Activated CD8-positive, alpha-beta memory T cell treated with anti-CD3 and anti-CD28 coated beads for 36 hours (primary cell): ENCODE measurements at regions not wholly inside any gene's neighbourhood (a gene's known extent, or its start where the extent isn't known, plus 50 kb on each side); places are given as distances from the start of the nearest gene placed in this dataset.

Experiments used
- CTCF ChIA-PET: fragments of 350-600 bp; sonication (Branson Sonifier 250); formaldehyde crosslinking; loops from one replicate; lab custom pipeline; 2021; ENCODE audit warnings: antibody characterized with exemption; lab: Charles Lee
- POLR2A ChIA-PET: fragments of 350-600 bp; sonication (Branson Sonifier 250); formaldehyde crosslinking; loops from one replicate; lab custom pipeline; 2021; ENCODE audit warnings: antibody characterized with exemption; lab: Charles Lee

DNA sequence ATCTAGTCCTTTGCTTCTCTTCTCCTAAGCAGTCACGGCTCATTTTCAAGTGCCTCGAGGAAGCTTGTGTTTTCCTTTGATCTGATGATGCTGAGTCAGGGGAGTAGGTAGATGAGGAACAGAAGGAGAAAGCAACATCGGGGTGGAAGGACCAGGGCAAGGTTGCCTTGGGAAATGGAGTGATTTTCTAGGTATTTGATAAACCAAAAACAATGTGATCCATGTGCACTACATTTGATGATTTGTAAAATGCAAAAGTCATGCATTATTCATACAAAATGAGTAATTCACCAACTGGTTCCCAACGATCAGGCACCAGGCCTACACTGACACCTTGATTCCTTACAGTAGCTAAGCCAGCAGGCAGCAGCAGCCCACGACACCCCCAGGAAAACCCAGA lies 205.3 kb downstream of the ANAPC1 start:
- ChIA-PET POLR2A (interaction anchor here (0.6 kb wide), 1 partner anchor 903 kb away, joined by 3 read pairs; no protein-coding TSS in a partner anchor), CTCF (no interaction called here)

DNA sequence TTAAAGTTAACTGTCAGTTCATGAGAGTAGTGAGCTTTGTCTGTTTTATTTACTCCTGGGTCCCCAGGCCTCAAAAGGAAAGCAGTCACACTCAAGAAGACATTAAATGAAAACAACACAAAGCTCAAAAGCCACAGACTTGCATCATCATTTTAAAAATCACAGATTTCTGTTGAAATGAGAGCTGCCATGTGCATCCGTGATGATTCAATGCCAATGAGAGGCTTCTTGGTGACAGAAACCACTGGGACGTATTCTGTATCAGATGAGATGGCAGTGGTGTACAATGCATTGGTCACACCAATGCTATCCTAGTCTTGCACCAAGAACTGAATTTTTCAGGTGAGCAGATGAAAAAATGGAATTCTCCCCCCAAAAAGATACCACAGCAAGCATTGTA lies 204.8 kb downstream of the ANAPC1 start:
- CTCF ChIA-PET: interaction anchor here (0.9 kb wide), 1 partner anchor 16 kb away, joined by 3 read pairs; no protein-coding TSS in a partner anchor
- POLR2A ChIA-PET: interaction anchor here (0.6 kb wide), 1 partner anchor 904 kb away, joined by 3 read pairs; no protein-coding TSS in a partner anchor

DNA sequence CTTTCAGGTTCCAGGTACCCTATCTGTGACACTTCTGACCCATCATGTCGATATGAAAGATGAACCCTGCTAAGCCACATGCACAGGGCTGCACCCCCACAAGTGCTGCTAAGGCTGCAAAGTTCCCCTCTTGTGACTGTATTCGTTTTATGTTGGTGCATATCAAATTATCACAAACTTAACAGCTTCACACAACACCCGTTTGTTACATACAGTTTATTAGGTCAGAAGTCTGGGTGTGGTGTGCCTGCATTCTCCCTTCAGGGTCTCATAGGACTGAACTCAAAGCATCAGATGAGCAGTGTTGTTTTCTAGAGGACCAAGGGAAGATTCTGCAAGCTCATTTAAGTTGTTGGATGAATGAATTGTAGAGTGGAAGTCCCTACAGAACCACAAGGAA lies 199.4 kb downstream of the ANAPC1 start:
- ChIA-PET CTCF (interaction anchor here (0.6 kb wide), 1 partner anchor 14 kb away, joined by 3 read pairs; no protein-coding TSS in a partner anchor), POLR2A (no interaction called here)

DNA sequence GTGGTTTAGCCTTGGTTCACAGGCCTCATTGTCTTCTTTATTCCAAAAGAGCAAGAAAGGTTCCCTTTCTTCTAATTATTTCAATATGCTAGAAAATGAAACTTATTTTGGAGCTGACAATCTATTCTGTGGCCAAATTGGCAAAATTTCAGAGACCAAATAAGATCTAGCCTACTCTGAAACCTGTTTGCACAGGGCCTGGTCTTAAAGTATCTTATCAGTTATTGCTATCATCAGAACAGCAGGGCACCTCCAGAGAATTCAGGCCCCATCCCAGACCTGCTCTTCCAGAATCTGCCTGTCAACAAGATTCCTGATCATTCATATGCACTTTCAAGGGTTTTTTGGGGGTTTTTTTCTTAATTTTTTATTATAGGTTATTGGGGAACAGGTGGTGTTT lies 198.7 kb downstream of the ANAPC1 start:
- ChIA-PET POLR2A (no interaction called here), CTCF (no interaction called here)

DNA sequence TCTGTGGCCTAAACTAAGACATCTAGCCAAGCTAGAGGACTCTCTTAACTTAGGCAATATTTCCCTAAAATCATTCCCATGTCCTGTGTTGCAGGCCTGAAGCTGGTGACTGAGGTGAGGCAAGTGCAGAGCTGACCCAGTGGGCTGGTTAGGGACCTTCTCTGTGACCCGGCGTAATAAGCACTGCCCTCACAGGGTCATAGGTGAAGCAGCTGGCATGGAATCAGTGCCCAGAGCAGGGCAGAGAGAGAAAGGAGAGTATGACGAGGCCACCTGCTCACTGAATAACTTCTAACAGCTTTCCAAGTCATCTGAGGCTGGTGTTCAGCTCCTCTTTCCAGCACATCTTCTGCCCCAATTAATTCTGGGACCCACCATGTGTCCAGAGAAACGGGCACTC lies 197.0 kb downstream of the ANAPC1 start:
- ChIA-PET CTCF (interaction anchor here (1.3 kb wide), 1 partner anchor 12 kb away, joined by 4 read pairs; no protein-coding TSS in a partner anchor), POLR2A (no interaction called here)

DNA sequence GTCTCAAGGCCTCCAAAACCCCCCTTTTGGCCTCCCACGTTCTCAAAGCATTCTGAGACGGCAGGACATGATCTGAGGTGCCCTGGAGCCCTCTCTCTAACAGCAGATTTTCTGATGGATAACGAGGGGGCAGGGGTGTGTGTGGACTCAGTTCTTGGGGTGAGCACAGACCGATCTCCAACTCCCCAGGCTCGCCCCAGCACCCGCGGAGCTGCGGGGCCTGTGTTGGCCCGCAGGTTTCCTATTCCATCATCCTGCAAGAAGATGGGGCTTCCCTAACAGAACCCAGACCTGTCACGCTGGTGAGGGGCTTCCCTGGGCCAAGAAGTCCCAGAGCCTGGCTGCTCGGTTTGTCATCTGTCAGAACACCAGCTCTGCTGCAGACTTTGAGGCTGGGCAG lies 196.1 kb downstream of the ANAPC1 start:
- ChIA-PET POLR2A (no interaction called here), CTCF (no interaction called here)

DNA sequence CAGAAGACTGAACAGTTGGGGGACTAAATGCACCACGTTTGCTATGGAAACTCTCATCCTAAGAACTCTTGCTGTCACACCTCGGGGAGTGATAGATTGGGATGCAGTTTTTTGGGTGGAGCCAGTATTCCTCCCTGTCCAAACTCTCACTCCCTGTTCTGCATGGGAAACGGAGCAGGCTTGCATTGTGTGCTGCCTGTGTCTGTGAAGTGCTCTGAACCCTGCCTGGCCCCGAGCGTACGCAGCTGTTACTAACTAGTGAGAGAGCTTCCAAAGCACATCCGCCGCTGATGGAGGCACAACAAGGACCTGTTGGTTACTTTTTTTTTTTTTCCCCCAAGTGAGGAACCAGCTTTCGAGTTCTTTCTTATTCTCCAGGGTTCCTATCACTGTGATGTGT lies 195.5 kb downstream of the ANAPC1 start:
- ChIA-PET CTCF (no interaction called here), POLR2A (no interaction called here)

DNA sequence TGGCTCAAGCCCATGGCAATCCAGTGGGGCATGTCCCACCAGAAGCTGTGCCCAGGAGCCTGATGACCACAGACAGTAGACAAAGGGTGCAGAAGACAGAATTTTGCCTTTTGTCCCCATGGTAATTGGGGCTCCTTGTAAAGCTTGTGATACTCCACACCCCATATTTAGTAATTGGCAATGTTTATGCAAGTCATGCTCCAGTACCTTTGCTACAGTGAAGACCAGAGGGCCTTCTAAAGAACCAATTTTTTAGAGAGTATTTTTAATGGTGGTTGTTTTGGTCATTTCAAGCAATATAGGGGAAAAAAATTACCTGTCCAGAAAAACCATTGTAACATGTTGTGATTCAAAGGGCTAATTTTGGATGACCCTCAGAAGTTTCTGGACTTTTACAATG lies 194.8 kb downstream of the ANAPC1 start:
- CTCF ChIA-PET: no interaction called here
- POLR2A ChIA-PET: no interaction called here

DNA sequence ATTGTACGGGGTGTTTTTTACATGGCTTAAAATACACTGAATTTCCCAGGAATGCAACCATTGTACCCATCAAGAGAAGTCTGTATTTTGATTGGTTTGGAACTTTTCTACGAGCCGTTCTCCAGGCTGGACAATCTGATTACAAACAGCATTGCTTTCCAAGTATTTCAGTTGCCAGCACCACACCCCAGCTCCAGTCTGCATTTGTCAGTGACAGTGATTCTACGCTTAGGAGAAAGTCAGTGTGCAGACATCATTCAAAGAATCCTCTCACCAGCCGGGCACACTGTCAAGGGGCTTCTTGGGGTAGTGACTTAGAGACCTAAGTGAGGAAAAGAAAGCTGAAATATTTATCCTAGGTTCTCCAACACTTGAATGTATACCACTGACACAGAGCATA lies 194.1 kb downstream of the ANAPC1 start:
- POLR2A ChIA-PET: no interaction called here
- CTCF ChIA-PET: no interaction called here

DNA sequence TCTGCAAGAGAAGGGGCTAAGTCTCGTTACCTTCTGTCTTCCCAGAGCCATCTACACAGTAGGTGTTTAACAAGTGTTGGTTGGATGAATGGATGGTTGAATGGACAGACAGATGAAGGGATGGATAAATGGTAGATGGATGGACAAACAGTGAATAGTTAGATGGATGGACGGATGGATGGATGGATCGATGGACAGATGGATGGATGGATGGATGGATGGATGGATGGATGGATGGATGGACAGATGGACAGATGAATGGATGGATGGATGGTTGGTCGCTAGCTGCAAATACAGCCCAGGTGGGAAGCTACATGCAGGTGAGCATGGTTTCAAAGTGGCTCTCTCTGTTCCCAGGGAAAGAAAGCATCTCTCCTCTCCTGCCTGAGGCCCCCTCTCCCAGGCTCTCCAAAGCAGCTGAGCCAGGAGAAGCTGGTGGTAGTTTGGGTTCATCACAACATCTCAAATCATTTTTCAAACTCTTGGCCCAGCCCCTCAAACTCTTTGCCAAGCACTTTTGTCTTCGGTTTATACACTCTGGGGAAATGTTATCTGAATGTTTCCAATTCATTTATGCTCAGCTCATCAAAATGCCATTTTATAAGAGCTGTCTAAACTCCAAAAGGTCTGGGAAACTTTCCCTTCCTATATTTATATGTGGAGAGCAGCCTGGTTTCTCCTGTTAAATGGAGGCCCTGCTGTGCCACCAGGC lies 192.7 kb downstream of the ANAPC1 start:
- ChIA-PET CTCF (interaction anchor here (1.0 kb wide), 1 partner anchor 42 kb away, joined by 3 read pairs; no protein-coding TSS in a partner anchor), POLR2A (no interaction called here)

DNA sequence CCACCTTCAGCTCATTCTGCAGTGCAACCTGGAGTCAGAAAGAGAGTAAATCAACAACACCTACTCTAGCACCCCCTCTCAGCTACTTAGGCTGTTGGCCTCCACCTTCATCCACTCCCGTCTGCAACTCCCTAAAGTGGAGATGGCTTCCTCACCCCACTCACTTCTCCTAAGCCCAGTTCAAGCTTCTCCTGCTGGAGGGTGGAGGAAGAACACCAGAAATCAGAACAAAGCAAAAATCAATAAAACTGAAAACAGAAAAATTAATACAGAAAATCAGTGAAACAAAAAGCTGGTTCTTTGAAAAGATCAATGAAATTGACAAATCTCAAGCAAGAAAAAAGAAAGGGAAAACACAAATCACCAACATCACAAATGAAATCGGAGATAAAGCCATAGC lies 191.7 kb downstream of the ANAPC1 start:
- ChIA-PET POLR2A (no interaction called here), CTCF (interaction anchor here (1.0 kb wide), 1 partner anchor 43 kb away, joined by 3 read pairs; no protein-coding TSS in a partner anchor)

DNA sequence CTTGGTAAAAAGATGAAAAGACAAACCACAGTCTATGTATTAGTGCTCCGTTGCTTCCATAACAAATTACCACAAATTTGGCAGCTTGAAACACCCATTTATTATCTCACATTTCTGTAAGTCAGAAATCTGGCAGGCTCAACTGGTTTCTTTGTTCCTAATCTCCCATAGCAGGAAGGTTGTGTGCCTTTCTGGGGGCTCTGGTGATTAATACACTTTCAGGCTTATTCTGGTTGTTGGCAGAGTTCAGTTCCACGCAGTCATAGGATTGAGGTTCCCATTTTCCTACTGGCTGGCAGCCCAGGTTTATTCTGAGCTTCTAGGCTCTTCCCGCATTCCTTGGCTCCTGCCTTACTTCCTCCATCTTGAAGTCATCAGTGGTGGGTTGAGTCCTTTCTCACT lies 189.3 kb downstream of the ANAPC1 start:
- POLR2A ChIA-PET: no interaction called here
- CTCF ChIA-PET: interaction anchor here (1.0 kb wide), 1 partner anchor 15 kb away, joined by 3 read pairs; no protein-coding TSS in a partner anchor

DNA sequence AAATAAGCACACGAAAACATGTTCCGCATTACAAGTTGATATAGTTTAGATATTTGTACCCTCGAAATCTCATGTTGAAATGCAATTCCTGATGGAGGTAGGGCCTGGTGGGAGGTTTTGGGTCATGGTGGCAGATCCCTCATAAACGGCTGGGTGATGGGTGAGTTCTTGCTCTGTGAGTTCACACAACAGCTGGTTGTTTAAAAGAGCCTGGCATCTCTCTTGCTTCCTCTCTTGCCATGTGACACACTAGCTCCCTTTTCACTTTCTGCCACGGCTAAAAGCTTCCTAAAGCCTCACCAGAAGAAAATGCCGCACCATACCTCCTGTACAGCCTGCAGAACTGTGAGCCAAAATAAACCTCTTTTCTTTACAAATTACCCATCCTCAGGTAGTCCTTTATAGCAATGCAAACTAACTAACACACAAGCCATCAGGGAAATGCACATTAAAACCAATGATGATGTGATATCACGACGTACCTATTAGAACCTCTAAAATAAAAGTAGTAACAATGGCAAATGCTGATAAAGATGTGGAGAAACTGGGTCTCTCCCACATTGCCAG lies 188.5 kb downstream of the ANAPC1 start:
- CTCF ChIA-PET: interaction anchor here (1.0 kb wide), 1 partner anchor 16 kb away, joined by 3 read pairs; no protein-coding TSS in a partner anchor
- POLR2A ChIA-PET: no interaction called here

DNA sequence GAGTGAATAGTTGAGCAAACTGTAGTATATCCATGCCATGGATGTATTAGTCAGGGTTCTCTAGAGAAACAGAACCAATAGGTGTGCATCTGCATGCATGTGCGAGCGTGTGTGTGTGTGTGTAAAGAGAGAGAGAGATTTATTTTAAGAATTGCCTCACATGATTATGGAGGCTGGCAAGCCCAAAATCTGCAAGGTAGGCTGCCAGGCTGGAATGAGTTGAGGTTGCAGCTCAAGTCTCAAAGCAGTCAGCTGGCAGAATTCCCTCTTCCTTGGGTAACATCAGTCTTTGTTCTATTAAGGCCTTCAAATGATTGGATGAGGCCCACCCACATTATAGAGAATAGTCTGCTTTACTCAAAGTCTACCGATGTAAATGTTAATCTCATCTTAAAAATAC lies 187.8 kb downstream of the ANAPC1 start:
- POLR2A ChIA-PET: no interaction called here
- CTCF ChIA-PET: no interaction called here

DNA sequence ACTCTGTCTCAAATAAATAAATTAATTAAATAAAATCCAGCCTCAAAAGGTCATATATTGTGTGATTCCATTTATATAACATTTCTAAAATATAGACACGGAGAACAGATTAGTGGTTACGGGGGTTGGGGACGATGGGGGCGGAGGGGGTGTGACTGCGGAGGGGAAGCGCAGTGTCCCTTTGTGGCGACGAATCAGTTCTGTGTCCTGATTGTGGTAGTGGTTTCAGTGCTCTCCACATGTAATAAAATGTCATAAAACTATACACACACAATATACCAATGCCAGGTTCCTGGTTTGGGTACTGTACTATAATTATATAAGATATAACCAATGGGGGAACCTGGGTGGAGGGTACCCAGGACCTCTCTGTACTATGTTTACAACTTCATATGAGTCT lies 186.4 kb downstream of the ANAPC1 start:
- ChIA-PET CTCF (no interaction called here), POLR2A (no interaction called here)

DNA sequence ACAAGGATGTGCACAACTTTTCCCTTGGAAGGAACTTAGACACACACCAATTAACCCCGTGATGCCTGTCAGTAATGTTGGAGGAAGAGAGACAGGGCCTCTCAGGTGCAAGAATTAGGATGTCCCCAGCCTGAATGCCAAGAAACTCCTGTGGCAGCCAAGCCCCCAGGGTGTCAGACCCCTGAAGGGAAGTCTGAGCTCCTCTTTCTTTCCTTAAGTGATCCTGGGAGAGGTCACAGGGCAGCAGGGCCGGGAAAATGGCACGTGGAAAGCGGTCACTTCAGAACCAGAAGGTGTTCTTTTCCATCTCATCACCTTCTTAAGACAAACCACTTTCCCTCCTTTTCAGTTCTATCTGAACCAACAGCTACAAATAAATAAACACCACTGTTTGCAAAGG lies 185.9 kb downstream of the ANAPC1 start:
- CTCF ChIA-PET: interaction anchor here (1.6 kb wide), 1 partner anchor 11 kb away, joined by 4 read pairs; no protein-coding TSS in a partner anchor
- POLR2A ChIA-PET: no interaction called here

DNA sequence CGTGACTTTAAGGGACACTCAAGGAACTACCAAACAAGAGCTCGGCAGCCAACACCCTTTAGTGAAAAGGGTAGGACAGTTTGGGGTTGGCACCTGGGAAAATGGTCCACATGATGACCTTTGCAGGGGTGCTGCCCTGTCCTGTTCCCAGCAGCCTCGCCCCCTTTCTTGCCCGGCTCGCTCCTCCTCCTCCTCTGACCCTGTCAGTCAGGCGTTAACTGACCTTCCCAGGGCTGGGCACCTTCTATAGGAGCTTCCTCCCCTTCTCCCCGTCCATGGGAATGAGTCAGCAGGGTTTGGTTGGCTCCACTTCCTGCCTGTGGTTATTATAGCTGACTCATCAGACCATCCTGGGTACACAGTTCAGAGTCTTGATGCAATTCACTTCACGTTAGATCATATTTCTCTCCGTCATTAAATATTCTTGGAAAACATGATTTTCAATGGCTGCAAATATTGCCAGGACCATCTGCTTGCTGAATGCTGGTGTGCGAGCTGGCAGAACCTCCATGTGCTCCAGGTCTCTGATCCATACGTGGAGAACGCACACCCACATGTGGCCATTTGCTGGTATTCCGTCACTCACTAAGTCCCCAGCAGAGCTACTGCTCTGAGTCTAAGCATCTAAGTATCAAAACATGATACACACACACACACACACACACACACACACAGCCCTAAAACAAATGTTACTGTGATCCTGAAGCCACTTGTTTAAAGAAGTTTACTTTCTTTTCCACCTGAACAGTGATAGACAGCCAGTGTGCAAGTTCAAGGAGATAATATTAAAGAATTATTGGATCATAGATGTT lies 185.0 kb downstream of the ANAPC1 start:
- POLR2A ChIA-PET: no interaction called here

DNA sequence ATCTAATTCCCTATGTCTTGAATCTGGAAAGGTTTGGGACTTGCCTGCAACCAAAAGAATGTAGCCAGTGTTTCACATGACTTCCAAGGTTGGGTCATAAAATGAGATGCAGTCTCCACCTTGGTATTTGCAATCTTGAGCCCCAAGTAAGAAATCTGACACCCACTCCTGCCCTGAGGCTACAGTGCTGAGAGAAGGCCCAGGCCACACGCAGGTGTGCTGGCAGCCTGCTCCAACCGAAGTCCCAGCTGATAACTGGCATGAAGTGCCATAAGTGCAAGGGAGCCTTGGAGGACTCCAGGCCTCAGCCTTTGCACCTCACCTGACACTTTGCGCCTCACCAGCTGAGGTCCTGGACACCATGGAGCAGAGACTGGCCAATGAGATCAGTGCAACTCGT lies 182.7 kb downstream of the ANAPC1 start:
- ChIA-PET CTCF (no interaction called here), POLR2A (no interaction called here)

More for the DNA sequence above, 185.0 kb downstream of the ANAPC1 start:
- CTCF ChIA-PET: interaction anchor here (0.6 to 1.6 kb wide), 5 partner anchors 12 to 161 kb away, joined by 3 to 4 read pairs (median 3); no protein-coding TSS in a partner anchor

DNA sequence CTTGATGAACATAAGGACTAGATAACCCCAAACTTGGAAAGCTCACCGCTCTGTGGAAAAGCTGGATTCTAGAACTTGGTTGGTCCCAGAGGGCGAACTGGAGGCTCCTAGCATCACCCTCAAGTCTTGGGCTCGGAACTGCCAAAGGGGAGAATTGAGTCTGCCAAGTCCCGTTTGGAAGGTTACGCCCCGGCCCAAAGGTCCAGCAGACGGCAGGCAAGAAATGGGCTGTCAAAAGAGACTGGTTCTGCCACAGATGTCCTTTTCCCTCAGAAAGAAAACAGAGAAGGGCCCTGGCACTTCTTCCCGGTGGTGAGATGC lies 182.2 kb downstream of the ANAPC1 start:
- POLR2A ChIA-PET: no interaction called here
- CTCF ChIA-PET: interaction anchor here (0.9 to 1.5 kb wide), 2 partner anchors 17 to 621 kb away, joined by 3 to 5 read pairs; no protein-coding TSS in a partner anchor
